Ascending aorta (tissue), 2 donors: ENCODE measurements at regions not wholly inside any gene's neighbourhood (a gene's known extent, or its start where the extent isn't known, plus 50 kb on each side); places are given as distances from the start of the nearest gene placed in this dataset.
A peak's percentile ranks its signal among the peaks of the same experiment; 100 is the strongest.

ENCODE experiments used
- DNase-seq, 2 donors: peaks; one replicate each; pipeline ENCODE4 v3.0.0-alpha.2; 2019; ENCODE audit warnings: low spot score in 2 of 2
- H3K27ac ChIP-seq, 2 donors: fragments of 200-600 bp; sonication (generic); one replicate each; pipeline ENCODE4 v1.5.1; 2016 to 2017; ENCODE audit warnings: mild to moderate bottlenecking in 1 of 2
- H3K27me3 ChIP-seq: fragments of 200-600 bp; sonication (generic); one replicate; pipeline ENCODE4 v1.5.1; 2017
- H3K36me3 ChIP-seq, 2 donors: fragments of 200-600 bp; sonication (generic); one replicate each; pipeline ENCODE4 v1.5.1; 2016
- H3K4me1 ChIP-seq, 2 donors: fragments of 200-600 bp; sonication (generic); one replicate each; pipeline ENCODE4 v1.5.1; 2016 to 2017; ENCODE audit warnings: mild to moderate bottlenecking in 1 of 2
- H3K4me3 ChIP-seq, 2 donors: fragments of 200-600 bp; sonication (generic); one replicate each; pipeline ENCODE4 v1.5.1; 2016 to 2017; ENCODE audit warnings: mild to moderate bottlenecking in 1 of 2
- H3K9me3 ChIP-seq, 2 donors: fragments of 200-600 bp; sonication (generic); one replicate each; pipeline ENCODE4 v1.5.1; 2016
- CTCF ChIP-seq, 3 experiments: fragments of 200-600 bp in 2 of 3; fragments of 450-650 bp in 1 of 3; sonication (generic) in 2 of 3; IDR thresholded peaks; one replicate each; pipeline ENCODE4 v1.5.1; 2016 to 2019; ENCODE audit warnings: antibody characterized with exemption in 3 of 3, mild to moderate bottlenecking in 1 of 3, moderate library complexity in 1 of 3
- intact Hi-C: fragments of 100-400 bp; cut with DNase I; formaldehyde crosslinking; loops from one replicate; pipeline ENCODE4 v1.15.1; 2023

GRCh38 chr1:234994436-234995295, 134.0 kb downstream of the TOMM20 start:
- no peak for DNase-seq
- H3K27ac ChIP-seq, result peak overlapping the region; percentile 20 to 63
- intact Hi-C loops, result no loop called here
- no peak for TF ChIP-seq CTCF (IDR thresholded peaks at IDR 0.05)
- no peaks in the 10 kb centered on the region for H3K36me3 ChIP-seq
- no peaks in the 10 kb centered on the region for H3K27me3 ChIP-seq
- H3K9me3 ChIP-seq, result no peaks in the 10 kb centered on the region
- peaks cover 3 to 28% of the 10 kb centered on the region in 2 donors for H3K4me1 ChIP-seq
- no peak overlapping the region for H3K4me3 ChIP-seq

GRCh38 chr1:234992065-234992464, 136.6 kb downstream of the TOMM20 start:
- Histone ChIP-seq H3K4me1 (peaks cover 9 to 20% of the 10 kb centered on the region in 2 donors), H3K27me3 (no peaks in the 10 kb centered on the region), H3K27ac (peak overlapping the region in 1 of 2 donors; percentile 1), H3K36me3 (no peaks in the 10 kb centered on the region), H3K4me3 (no peak overlapping the region), H3K9me3 (no peaks in the 10 kb centered on the region)
- TF ChIP-seq CTCF (IDR thresholded peaks at IDR 0.05), result no peak
- DNase-seq, result no peak
- intact Hi-C loops, result no loop called here

GRCh38 chr1:234990874-234991801, 137.5 kb downstream of the TOMM20 start:
- no peaks in the 10 kb centered on the region for H3K36me3 ChIP-seq
- H3K9me3 ChIP-seq, result no peaks in the 10 kb centered on the region
- intact Hi-C loops, result no loop called here
- no peak for TF ChIP-seq CTCF (IDR thresholded peaks at IDR 0.05)
- H3K27me3 ChIP-seq, result no peaks in the 10 kb centered on the region
- H3K4me3 ChIP-seq, result no peak overlapping the region
- no peak for DNase-seq
- H3K27ac ChIP-seq, result peak overlapping the region; percentile 98 to 99
- H3K4me1 ChIP-seq, result peaks cover 16 to 19% of the 10 kb centered on the region in 2 donors

- no peak for DNase-seq
- no peak overlapping the region for H3K4me3 ChIP-seq
- TF ChIP-seq CTCF (IDR thresholded peaks at IDR 0.05), result no peak
- no peaks in the 10 kb centered on the region for H3K9me3 ChIP-seq
- no peaks in the 10 kb centered on the region for H3K36me3 ChIP-seq
- intact Hi-C loops, result no loop called here
- peaks cover 23 to 26% of the 10 kb centered on the region in 2 donors for H3K4me1 ChIP-seq
- H3K27ac ChIP-seq, result peak overlapping the region; percentile 98 to 99
- H3K27me3 ChIP-seq, result no peaks in the 10 kb centered on the region
Observed at GRCh38 chr1:234990328-234990675, 138.3 kb downstream of the TOMM20 start.

GRCh38 chr1:234989479-234990327, 138.9 kb downstream of the TOMM20 start:
- Histone ChIP-seq H3K36me3 (no peaks in the 10 kb centered on the region), H3K9me3 (no peaks in the 10 kb centered on the region), H3K4me3 (no peak overlapping the region), H3K27me3 (no peaks in the 10 kb centered on the region), H3K27ac (peak overlapping the region; percentile 98 to 99), H3K4me1 (peaks cover 29 to 32% of the 10 kb centered on the region in 2 donors)
- TF ChIP-seq CTCF (IDR thresholded peaks at IDR 0.05), result no peak
- intact Hi-C loops, result no loop called here
- DNase-seq, result no peak
